HG03060 (cell line): ENCODE measurements at regions not wholly inside any gene's neighbourhood (a gene's known extent, or its start where the extent isn't known, plus 50 kb on each side); places are given as distances from the start of the nearest gene placed in this dataset.

Experiments used
- ATAC-seq: cut with Tn5 transposase; IDR thresholded peaks from one replicate; pipeline ENCODE4 v1.9.1; 2021; ENCODE audit warnings: low read depth, moderate number of reproducible peaks; ENCODE audit not compliant: unreplicated experiment

GRCh38 chr2:219939647-219940046 is 312.2 kb downstream of the SLC4A3 start:
- no peak for ATAC-seq

- no peak for ATAC-seq
Measured at GRCh38 chr2:219944866-219945265, 317.4 kb downstream of the SLC4A3 start.

- ATAC-seq, result no peak
Measured at GRCh38 chr2:219946021-219946420, 318.6 kb downstream of the SLC4A3 start.

DNA sequence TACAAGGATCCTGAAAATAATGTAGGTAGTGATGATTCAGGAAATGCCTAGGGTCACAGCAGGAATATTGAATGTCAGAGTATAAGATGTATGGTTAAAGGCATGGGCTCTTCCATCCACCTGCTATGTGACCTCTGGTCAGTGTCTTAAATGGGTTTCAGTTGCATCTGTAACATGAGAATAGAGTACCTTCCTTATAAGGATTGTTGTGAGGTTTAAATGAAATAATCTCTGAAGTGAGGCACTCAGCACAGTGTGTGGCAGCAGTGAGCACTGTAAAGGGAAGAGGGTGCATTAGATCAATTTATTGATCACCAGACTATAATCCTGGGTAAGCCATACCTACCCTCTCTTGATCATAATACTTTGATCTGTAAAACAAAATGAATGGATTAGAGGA is 319.1 kb downstream of the SLC4A3 start:
- ATAC-seq, result no peak

GRCh38 chr2:219947575-219947974 is 320.1 kb downstream of the SLC4A3 start:
- no peak for ATAC-seq

- no peak for ATAC-seq
Measured at GRCh38 chr2:219949053-219949452, 321.6 kb downstream of the SLC4A3 start.

DNA sequence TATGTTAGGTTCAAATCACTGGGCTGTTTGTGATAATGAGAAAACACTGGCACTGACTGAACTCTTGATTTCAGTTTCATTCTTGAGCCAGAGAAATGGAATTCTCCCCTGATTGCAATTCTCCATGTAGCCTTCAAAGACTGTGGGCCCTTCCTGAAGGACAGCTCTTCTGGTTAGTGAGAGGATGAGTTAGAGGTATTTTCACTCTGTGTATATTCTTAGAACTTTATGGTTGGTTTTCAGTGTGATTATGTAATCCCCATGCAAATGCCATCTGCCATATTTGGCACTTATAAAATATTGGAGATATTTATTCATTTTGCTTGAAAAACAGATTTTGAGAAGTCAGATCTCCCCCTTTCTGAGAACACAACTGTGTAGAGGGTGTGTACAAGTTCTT is 323.7 kb downstream of the SLC4A3 start:
- ATAC-seq, result no peak

DNA sequence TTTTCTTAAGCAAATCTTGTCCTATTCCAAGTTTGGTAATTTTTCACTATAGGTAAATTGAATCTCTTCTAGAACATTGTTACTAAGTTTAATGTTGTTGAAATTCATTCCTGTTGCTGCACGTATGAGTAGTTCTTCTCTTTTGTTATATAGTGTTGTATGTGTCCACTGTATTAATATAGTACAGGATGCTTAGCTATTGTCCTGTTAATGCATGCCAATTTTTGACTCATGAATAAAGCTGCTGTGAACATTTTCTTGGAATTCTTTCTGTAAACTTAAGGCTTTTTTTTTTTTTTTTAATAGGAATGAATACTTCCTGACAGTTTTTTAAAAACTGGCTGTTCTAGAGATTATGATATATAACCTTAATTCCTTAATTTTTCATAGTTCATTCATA is 326.9 kb downstream of the SLC4A3 start:
- no peak for ATAC-seq

DNA sequence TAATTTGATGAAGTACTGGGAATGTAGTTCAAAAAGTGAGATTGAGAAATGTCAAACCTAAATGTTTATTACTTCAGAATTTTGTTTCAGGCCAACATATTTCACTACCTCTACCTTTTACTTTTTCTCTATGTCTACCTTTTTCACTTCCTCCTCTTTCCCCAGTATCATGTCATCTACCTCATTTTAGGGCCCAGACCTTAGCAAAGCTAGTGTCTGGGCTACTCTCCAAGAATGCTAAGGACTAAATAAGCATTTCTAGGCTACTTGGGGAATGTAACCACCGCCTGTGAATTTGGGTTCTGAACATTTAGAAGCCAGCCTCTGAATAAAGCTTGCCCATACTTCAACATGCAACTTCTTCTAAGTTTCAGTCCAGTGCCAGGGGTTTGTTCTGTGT is 330.4 kb downstream of the SLC4A3 start:
- ATAC-seq, result no peak

- ATAC-seq, result no peak
Measured at GRCh38 chr2:219958941-219959340, 331.5 kb downstream of the SLC4A3 start.

GRCh38 chr2:219959471-219959870 is 332.0 kb downstream of the SLC4A3 start:
- ATAC-seq, result no peak

DNA sequence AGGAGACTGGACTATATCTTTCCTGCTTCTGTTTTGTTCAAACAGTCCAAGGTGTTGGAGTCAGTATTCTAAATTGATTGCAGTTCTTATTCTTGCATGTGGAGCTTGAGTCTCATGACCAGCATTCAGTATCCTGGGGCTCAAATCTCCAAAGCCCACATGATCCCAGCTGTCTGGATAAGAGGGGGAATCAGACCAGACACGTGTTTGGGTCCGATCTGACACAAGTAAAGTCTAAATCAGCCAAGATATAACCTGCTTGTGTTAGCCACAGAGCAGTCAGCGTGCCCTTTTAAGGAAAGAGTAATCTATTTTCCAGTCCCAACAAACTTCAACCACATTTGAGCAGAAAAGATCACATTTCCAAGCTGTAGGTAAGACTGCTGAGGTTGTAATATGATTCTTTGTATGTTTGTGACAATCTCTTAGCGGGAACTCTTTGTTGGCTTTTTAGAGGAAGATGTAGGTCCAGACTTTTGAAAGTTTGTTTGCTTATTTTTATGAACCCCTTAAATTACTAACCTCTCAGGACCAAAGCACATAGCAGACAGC is 334.6 kb downstream of the SLC4A3 start:
- ATAC-seq, result no peak

- no peak for ATAC-seq
Measured at GRCh38 chr2:219962801-219963200, 335.4 kb downstream of the SLC4A3 start.

GRCh38 chr2:219965287-219966194 is 338.1 kb downstream of the SLC4A3 start:
- no peak for ATAC-seq

DNA sequence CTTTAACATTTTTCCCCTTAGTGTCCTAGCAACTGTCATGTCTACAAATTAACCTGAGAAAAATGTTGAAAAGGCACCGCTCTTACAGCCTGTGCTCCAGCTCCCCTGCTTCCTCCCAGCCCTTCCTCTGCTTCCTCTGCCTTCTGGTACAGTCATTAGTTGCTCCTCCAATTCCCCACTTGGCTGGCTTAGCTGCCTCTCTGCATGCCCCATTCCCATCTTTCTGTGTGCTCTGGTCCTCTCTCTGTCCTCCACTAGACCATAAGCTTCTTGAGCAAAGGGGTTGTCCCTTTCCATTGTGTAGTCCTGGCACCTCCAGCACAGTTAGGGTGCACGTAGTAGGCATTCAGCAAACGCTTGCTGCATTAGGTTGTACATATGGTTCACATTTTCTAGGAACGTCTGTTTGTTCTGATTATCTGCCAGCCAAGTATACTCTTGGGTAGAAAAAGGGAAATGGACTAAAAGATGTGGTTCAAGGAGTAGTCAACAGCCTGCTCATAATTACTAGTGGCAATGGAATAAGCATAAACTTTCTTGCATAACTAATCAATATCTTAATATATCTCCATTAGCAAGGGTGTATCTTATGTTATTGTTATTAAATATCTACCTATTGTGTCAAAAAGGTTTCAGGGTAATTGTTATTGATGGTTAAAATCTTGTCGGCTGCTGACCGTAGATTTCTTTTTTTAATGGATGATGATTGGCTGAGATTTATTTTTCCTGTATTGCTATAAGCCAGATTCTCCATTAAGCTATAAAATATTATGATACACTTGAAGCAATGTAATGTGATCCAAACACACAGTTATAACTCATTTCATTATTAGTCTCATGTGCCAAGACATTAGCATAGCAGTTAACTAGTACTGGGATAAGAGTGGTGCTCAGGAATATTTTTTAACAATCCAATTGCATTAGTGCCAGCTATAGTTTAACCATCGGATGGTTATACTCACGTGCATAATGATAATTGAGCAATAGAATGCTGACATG is 340.1 kb downstream of the SLC4A3 start:
- ATAC-seq, result no peak

- no peak for ATAC-seq
Measured at GRCh38 chr2:219968685-219969345, 341.4 kb downstream of the SLC4A3 start.

DNA sequence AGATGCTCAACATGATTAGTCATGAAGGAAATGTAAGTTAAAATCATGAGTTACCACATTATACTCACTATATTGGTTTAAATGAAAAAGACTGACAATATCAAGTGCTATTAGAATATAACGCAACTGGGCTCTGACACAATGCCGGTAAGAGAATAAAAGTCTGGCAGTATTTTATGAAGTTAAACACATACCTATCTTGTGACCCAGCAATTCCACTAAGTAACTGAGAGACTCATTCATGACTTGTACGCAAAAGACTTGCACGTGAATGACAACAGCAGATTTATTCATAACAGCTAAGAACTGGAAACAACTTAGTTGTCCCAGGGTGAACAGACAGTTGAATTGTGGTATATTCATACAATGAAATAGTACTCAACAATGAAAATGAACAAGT is 342.1 kb downstream of the SLC4A3 start:
- no peak for ATAC-seq

- ATAC-seq, result no peak
Measured at GRCh38 chr2:219973136-219973535, 345.7 kb downstream of the SLC4A3 start.

- no peak for ATAC-seq
Measured at GRCh38 chr2:219976871-219977270, 349.4 kb downstream of the SLC4A3 start.

GRCh38 chr2:219980638-219981037 is 353.2 kb downstream of the SLC4A3 start:
- ATAC-seq, result no peak
